HG02610 (cell line): ENCODE measurements at regions not wholly inside any gene's neighbourhood (a gene's known extent, or its start where the extent isn't known, plus 50 kb on each side); places are given as distances from the start of the nearest gene placed in this dataset.
"Not testable (repeated sequence)": the region's sequence is repeated elsewhere in the genome, so short reads cannot be mapped to it uniquely, and the experiment has no call there.

Experiments
- ATAC-seq: cut with Tn5 transposase; IDR thresholded peaks from one replicate; pipeline ENCODE4 v1.9.1; 2021; ENCODE audit warnings: mild to moderate bottlenecking, moderate library complexity; ENCODE audit not compliant: unreplicated experiment

DNA sequence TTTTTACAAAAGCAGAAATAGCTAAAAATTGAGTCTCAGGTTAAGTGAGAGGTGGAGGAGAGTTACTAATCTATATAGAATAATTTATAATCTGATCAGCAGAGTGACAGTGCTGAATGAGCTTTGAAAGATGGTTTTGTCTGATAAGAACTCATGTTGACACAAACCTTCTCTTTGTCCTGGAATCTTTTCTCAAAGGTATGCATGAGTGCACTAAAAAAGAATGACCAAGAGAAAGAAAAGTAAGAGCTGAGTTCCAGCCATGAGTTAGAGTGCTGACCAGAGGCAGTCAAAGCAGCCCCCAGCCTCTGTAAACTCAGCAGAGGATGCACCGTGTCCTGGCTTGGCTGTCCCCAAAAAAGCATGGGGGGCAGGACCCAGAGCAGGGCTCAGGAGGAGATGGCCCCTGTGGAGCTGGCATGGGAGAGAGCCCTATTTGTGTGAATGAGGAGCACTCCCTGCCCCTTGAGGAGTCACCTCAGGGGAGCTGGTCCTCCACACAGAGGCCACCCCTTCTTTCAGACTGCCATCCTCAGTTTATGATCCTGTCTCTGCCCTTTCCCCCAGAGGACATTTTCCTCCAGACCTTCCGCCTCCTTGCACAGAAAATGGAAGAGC, 129.8 kb downstream of the SEC23A start:
- ATAC-seq, result no peak

DNA sequence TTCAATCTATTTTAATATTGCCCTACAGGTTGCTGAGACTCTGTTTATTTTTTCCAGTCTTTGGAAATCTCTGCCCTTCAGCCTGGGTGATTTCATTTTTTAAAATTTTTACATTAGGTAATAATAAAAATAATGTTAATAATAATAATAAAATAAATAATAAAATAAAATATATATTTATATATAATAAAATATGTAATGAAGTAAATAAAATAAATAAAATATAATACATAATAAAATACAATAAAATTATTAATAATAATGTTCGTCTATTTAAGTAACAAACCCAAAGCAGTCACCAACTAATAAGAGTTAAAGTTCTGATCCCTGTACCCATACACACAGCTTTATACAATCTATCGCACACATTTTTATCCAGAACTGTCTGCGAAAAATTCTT, 130.5 kb downstream of the SEC23A start:
- ATAC-seq, result no peak

DNA sequence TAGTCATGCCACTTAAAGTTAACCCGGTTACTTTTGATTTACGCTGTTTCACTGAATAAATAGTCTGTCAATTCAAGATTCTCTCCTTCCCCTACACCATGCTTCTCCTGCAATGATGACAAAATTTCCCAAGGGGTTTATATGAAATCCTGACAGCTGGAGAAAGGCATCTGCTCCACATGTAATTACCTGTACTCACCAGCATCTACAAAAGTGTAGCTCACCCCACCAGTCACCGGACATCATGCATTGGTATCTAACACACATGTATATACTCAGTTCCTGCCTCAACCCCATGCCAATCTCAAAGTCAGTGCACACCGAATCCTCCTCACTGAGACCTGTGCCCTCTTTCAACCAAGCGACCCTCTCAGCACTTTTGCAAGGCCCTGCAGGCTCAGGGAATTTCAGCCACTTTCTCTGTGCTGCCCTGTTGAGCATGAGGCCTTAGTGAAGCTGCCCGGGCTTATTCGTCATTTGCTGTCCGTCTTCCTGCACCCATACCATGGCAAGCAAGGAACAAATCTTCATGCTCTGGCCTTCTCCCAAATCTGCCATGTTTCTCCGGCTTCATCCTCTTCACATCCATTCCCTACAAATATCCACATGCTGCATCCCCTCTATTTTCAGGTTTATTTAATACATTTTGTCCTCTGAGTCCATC, 131.6 kb downstream of the SEC23A start:
- ATAC-seq, result no peak

DNA sequence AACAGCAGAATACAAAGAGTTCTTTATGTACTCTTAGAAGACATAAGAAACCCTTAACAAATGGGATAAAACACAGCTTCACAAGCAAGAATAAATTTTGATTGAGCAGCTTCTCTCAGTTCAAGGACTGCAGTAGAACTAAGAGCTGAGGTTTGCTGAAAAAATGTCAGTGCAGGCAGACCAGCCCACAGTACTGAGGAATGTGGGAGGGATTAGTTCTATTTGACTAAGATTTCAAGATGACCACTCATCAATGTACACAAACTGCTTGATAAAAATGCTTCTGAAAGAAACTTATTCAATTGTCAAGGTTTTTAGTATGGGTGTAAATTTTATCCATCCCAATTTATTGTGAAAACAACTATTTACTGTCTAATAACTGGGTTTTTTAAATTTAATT, 138.4 kb downstream of the SEC23A start:
- no peak for ATAC-seq

DNA sequence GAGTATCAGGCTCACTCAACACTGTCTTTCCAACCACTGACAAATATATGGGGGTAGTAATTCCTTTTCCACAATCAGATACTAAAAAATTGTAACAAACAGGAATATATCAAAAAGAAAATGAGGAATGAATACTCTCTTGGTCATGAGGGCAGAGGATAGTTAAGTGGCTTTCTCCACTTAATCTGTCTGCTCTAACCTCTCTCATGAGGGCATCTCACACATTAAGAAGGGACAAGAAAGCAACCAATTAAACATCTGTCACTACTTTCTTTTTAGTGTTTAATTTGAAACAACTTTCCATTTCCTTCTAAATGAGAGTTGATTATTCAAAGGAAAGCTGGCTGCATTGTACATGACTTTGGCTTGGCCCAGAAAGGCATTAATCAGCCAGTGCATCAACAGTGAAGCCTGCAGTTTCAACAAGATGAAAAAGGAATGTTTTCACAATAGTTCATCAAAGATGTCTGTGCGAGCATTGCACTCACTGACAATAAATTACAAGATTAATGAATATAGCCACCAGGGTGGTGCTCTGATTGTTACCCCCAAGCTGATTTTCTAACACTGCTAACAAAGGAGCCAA, 142.0 kb downstream of the SEC23A start:
- ATAC-seq, result no peak

DNA sequence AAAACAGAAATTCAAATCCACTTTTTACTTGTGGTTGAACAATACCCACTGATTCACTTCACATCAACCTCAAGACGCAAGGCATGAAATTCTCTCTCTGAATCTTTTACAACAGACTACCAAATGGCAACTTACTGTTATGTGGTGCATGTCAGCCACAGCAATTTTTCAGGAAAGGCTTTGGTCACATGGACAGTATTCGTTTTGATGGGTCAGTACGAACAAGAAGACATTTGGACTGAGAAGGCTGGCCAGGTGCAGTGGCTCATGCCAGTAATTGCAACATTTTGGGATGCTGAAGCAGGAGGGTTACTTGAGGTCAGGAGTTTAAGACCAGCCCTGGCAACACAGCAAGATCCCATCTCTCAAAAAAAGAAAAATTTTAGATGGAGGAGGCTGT, 144.0 kb downstream of the SEC23A start:
- ATAC-seq, result no peak

DNA sequence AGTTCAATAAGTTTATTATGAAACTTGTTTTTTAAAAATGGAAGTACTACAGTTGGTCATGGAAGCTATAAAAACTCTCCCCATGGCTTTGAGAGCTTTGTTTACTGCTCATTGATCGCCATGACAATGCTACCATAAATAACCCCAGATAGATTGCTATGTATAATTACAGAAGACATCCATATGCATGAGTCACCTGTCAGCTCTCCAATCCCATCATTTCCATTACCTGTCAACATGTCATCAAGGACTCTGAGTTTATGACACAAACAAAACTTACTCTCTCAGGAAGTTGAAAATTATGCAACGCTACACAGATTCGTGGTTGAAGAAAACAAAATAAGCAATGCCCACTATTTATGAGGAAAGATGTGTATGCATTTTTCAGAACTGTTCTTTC, 144.4 kb downstream of the SEC23A start:
- no peak for ATAC-seq

DNA sequence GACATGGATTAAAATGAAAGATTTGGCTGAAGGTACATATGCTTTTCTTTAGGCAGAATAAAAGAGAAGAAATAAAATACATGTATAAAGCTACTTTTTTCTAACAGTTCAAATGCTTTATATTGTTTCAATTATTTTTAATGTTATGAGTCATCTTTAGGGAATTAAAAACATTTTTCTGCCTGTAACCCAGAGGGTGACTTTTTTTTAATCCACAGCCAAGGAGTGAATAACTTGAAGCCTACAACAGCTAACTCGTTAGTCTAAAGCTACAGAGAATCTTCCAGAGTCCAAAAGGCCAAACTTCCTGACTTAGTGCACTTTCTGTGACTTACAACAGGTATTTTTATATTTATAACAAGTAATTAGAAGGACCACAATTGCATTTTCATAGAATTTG, 151.6 kb downstream of the SEC23A start:
- ATAC-seq, result no peak

DNA sequence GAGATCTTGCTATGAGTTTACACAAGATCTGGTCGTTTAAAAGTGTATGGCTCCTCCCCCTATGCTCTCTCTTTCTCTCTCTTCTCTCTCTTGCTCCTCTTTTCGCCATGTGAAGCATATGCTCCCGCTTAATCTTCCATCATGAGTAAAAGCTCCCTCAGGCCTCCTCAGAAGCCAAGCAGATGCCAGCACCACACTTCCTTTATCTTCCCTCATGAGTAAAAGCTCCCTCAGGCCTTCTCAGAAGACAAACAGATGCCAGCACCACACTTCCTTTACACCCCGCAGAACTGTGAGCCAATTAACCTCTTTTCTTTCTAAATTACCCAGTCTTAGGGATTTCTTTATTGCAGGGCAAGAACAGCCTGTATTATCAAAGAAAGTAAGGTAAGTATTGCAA, 152.4 kb downstream of the SEC23A start:
- ATAC-seq, result no peak

DNA sequence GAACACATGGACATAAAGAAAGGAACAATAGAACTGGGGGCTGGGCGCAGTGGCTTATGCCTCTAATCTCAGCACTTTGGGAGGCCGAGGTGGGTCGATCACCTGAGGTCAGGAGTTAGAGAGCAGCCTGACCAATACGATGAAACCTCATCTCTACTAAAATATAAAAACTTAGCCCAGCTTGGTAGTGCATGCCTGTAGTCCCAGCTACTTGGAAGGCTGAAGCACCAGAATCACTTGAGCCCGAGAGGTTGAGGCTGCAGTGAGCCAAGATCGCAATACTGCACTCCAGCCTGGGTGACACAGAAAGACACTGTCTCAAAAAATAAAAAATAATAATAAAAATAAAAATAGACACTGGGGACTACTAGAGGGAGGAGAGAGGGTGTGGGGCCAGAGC, 154.5 kb downstream of the SEC23A start:
- no peak for ATAC-seq

DNA sequence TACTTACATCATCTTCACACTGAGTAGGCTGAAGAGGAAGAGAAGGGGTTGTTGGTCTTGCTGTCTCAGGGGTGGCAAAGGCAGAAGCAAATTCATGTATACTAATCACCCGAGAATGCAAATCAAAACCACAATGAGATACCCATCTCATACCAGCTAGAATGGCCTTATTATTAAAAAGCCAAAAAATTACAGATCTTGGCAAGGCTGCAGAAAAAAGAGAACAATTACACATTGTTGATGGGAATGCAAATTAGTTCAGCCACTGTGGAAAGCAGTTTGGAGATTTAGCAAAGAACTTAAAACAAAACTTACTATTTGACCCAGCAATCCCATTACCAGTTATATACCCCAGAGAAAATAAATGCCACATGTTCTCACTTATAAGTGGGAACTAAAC, 154.9 kb downstream of the SEC23A start:
- no peak for ATAC-seq

DNA sequence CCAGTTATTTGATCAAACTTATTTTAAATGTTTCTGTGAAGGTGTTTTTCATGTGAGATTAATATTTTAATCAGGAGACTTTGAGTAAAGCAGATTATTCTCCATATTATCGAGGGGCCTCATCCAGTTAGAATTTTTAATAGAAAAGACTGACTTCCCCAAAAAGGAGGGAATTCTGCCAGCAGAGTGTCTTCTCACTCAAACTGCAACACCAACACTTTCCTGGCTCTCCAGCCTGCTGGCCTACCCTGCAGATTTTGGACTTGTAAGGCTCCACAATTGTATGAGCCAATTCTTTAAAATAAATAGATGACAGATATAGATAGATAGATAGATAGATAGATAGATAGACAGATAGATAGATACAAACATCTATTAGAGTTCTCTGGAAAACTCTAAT, 155.7 kb downstream of the SEC23A start:
- no peak for ATAC-seq

DNA sequence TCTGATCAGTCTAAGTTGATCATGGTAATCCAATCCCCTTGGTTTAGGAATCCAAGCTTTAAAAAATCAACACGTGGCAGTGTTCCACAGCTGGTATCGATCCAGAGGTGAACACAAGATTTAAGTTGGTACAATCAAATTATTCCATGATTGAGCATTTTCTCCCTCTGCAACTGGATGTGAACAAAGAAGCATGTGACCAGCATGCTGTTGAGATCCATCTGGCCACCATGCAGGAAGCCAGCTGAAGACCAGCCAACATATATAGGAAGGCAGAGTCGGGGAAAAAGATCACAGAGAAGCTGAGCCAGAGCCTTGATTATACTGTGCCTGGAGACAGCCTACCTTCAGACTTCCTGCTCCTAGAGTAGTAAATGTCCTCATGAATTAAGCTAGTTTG, 158.3 kb downstream of the SEC23A start:
- ATAC-seq, result no peak

DNA sequence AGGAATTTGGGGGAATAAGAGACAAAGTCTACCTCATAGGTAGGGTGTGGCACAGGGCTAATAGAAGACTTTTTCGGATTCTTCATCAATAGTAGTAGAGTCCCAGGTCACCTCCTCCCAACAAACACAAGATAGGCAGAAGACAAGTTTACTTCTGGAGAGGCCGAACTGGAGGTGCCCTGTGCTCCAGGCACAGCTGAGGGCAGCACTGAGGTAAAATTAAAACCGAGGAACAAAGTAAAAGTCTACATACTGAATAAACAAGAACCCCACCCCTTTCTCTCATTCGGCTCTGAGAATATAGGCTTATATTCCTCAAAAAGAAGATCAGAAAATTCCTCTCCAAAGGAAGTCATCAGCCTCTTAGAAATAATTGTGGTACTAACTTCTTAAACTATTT, 161.5 kb downstream of the SEC23A start:
- ATAC-seq, result no peak

DNA sequence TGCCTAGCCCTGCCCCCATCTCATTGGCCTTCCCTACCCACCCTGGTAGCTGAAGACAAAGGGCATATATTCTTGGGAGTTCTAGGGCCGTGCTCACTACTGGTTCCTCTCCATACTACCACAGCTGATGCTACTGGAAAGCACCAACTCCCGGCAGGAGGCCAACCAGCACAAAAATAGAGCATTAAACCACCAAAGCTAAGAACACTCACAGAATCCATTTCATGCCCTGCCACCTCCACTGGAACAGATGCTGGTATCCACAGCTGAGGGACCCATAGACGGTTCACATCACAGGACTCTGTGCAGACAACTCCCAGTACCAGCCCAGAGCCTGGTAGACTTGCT, 170.4 kb downstream of the SEC23A start:
- not testable (repeated sequence) for ATAC-seq

DNA sequence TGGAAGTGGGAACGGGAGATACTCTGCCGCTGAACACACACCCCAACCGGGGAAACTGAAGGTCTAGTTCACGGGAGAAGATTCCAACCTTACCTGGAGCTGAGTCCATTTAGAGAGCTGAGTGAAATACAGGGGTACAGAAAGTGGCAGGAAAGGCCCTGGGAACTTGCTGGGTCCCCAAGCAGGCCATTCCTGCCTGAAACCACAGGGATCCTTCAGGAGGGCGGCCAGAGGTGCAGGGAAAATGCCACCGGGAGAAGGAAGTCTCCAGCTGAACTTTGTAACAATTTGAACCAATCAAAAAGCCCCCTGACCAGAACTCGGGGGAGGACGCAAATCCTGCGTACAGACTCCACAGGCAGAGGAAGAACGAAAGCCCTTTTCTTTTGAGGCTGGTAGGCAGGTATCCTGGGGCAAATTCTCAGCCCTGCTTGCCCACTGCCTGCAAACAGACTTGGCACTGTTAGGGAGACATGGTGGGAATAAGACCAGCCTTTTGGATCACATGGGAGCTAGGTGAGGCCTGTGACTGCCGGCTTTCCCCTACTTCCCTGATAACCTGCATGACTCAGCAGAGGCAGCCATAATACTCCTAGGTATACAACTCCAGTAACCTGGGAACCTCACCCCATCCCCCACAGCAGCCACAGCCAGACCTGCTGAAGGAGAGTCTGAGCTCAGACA, 170.9 kb downstream of the SEC23A start:
- ATAC-seq, result no peak

DNA sequence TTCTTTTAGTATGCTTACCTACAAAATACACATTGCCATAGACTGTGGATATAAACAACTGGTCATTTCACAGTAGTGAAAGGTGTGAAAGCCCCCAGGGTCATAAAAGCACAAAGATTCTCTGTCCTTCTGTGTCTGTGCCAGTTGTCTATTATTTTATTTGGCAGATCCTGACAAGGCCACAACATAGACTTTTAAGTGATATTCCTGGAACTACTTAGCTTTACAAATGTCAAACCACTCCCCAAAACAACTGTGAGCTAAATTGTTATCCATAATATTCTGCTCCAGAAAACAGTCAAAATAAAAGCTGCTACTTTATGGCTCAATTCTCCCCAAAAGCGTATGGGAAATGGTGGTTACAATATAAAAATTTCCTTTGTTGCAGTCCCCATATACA, 172.1 kb downstream of the SEC23A start:
- no peak for ATAC-seq

DNA sequence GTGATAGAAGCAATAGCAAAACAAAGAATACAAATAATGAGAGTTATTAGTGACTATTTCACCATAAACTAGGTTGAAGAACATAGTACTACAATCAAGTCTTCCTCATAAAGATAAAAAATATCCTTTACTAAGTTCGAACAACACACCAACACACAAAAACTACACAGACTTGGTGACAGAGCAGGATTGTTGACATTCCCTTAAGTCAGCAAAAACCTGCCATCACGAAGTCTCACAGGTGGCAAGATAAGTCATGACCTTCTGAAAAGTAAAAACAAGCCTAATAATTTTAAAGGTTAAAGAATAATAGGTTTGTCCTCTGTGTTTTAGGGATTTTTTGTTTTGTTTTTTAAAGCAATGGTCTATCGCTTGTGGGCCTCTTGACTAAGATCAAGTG, 173.0 kb downstream of the SEC23A start:
- ATAC-seq, result no peak

DNA sequence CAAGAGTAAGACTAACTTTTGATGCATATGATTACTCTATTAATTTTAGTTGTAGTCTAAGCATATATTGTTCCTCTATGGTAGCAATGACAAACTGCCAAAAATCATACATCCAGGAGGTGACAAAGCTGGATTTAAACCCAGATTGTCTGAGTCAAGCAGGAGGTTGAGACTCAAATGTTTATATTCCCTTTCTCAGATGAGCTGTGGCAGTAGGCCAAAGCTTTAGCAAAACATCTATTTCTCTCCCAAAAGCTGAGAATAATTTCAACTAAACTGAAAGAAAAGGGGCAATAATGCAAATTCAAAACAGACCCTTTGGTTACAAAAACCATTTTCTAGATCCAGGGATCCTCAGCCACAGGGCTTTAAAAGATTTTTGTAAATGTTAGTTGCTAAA, 173.6 kb downstream of the SEC23A start:
- no peak for ATAC-seq

DNA sequence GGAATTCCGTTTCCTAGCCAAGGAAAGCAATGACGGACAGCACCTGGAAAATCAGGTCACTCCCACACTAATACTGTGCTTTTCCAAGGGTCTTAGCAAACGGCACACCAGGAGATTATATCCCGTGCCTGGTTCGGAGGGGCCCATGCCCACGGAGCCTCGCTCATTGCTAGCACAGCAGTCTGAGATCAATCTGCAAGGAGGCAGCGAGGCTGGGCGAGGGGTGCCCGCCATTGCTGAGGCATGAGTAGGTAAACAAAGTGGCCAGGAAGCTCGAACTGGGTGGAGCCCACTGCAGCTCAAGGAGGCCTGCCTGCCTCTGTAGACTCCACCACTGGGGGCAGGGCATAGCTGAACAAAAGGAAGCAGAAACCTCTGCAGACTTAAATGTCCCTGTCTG, 181.1 kb downstream of the SEC23A start:
- not testable (repeated sequence) for ATAC-seq

DNA sequence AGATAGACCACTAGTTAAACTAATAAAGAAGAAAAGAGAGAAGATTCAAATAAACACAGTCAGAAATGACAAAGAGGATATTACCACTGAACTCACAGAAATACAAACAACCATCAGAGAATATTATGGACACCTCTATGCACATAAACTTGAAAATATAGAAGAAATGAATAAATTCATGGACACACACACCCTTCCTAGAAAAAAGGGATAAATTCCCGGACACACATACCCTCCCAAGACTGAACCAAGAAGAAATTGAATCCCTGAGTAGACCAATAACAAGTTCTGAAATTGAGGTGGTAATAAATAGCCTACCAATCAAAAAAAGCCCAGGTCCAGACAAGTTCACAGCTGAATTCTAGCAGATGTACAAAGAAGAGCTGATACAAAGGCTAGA, 187.9 kb downstream of the SEC23A start:
- ATAC-seq, result no peak

DNA sequence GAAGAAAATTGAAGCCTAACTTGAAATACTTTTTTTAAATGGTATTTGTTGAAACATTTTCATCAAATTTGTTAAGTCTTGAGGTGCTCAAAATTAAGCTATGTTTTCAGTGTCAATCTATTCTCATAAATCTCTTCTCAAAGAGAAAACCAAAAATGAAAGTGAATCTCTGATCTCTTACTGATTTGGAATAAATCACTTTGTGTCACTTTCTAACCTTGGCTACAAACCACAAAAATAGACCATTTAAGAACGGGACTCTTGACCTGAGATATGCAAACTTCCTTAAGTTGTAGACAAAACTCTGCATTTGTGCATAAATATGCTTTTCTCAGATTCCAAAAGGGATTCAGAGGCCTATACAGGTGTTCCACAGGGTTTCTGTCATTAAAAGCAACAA, 192.9 kb downstream of the SEC23A start:
- no peak for ATAC-seq
